HL-60 (cell line): ENCODE measurements at regions not wholly inside any gene's neighbourhood (a gene's known extent, or its start where the extent isn't known, plus 50 kb on each side); places are given as distances from the start of the nearest gene placed in this dataset.

Experiments
- POLR2AphosphoS5 ChIP-seq: IDR thresholded peaks from 2 replicates; pipeline ENCODE4 v1.6.1; 2012; ENCODE audit warnings: low read depth
- TF ChIP-seq, protein P1 (sequence below): IDR thresholded peaks from 2 replicates; pipeline ENCODE4 v1.6.1; 2012; ENCODE audit warnings: low read depth; ENCODE audit not compliant: insufficient replicate concordance
- TF ChIP-seq, protein P2 (sequence below): IDR thresholded peaks from one replicate; pipeline ENCODE4 v1.5.1; 2011; ENCODE audit warnings: low read length, control low read depth, inconsistent platforms; ENCODE audit not compliant: insufficient read depth

DNA sequence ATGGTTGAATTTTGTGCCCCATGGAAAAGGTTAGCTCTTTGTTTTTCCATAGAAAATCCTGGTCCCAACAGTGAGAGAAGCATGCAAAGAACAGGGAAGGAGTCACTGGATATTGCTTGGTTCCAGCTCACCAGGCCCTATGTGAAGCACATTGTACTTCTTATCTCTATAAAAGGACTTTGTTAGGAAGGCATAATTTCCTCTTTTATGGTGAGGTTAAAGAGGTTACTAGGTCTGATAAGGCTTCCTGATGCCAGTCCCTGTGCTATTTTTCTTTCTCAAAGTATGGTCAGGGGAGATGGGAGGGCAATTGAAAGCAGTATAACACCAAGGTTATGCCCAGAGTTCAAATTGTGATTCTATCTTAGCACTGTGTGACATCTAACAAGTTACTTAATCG is 162.6 kb downstream of the KIF18A start:
- TF ChIP-seq POLR2AphosphoS5 = no peak
- TF ChIP-seq, protein P1, sequence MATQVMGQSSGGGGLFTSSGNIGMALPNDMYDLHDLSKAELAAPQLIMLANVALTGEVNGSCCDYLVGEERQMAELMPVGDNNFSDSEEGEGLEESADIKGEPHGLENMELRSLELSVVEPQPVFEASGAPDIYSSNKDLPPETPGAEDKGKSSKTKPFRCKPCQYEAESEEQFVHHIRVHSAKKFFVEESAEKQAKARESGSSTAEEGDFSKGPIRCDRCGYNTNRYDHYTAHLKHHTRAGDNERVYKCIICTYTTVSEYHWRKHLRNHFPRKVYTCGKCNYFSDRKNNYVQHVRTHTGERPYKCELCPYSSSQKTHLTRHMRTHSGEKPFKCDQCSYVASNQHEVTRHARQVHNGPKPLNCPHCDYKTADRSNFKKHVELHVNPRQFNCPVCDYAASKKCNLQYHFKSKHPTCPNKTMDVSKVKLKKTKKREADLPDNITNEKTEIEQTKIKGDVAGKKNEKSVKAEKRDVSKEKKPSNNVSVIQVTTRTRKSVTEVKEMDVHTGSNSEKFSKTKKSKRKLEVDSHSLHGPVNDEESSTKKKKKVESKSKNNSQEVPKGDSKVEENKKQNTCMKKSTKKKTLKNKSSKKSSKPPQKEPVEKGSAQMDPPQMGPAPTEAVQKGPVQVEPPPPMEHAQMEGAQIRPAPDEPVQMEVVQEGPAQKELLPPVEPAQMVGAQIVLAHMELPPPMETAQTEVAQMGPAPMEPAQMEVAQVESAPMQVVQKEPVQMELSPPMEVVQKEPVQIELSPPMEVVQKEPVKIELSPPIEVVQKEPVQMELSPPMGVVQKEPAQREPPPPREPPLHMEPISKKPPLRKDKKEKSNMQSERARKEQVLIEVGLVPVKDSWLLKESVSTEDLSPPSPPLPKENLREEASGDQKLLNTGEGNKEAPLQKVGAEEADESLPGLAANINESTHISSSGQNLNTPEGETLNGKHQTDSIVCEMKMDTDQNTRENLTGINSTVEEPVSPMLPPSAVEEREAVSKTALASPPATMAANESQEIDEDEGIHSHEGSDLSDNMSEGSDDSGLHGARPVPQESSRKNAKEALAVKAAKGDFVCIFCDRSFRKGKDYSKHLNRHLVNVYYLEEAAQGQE = no peak
- TF ChIP-seq, protein P2, sequence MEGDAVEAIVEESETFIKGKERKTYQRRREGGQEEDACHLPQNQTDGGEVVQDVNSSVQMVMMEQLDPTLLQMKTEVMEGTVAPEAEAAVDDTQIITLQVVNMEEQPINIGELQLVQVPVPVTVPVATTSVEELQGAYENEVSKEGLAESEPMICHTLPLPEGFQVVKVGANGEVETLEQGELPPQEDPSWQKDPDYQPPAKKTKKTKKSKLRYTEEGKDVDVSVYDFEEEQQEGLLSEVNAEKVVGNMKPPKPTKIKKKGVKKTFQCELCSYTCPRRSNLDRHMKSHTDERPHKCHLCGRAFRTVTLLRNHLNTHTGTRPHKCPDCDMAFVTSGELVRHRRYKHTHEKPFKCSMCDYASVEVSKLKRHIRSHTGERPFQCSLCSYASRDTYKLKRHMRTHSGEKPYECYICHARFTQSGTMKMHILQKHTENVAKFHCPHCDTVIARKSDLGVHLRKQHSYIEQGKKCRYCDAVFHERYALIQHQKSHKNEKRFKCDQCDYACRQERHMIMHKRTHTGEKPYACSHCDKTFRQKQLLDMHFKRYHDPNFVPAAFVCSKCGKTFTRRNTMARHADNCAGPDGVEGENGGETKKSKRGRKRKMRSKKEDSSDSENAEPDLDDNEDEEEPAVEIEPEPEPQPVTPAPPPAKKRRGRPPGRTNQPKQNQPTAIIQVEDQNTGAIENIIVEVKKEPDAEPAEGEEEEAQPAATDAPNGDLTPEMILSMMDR = no peak
